ENCODE measurements at regions not wholly inside any gene's neighbourhood (a gene's known extent, or its start where the extent isn't known, plus 50 kb on each side); places are given as distances from the start of the nearest gene placed in this dataset.

- Histone ChIP-seq H3K36me3 (replicated peaks) (no peaks in the 10 kb centered on the region), H3K4me1 (no peaks in the 10 kb centered on the region; the same call in 1 of the 2 replicates), H3K9me3 (no peaks in the 10 kb centered on the region), H3K4me3 (no peak overlapping the region), H3K27me3 (ENCODE audit: low read depth) (no peaks in the 10 kb centered on the region)
- in situ Hi-C loops (cut with MboI; ENCODE audit: low sequenced_read_pairs), result loop anchor here (25.0 kb wide), 1 partner anchor 741 kb away; no protein-coding TSS in a partner anchor
- peak; percentile 69 to 75 for DNase-seq (ENCODE audit: low spot score in 2 of 2)
Measured at GRCh38 chr4:83771113-83771705, 235.3 kb downstream of the GPAT3 start.

- in situ Hi-C loops (cut with MboI; ENCODE audit: low sequenced_read_pairs), result loop anchor here (25.0 kb wide), 1 partner anchor 744 kb away; no protein-coding TSS in a partner anchor
- Histone ChIP-seq H3K4me1 (no peaks in the 10 kb centered on the region; the same call in 1 of the 2 replicates), H3K4me3 (no peak overlapping the region), H3K36me3 (replicated peaks) (no peaks in the 10 kb centered on the region), H3K27me3 (ENCODE audit: low read depth) (no peaks in the 10 kb centered on the region), H3K9me3 (no peaks in the 10 kb centered on the region)
- no peak for DNase-seq (ENCODE audit: low spot score in 2 of 2)
Measured at GRCh38 chr4:83768146-83768545, 232.2 kb downstream of the GPAT3 start.

GRCh38 chr4:83767067-83767466 is 231.2 kb downstream of the GPAT3 start:
- peak in 1 of 2 experiments; percentile 11 for DNase-seq (ENCODE audit: low spot score in 2 of 2)
- Histone ChIP-seq H3K9me3 (no peaks in the 10 kb centered on the region), H3K27me3 (ENCODE audit: low read depth) (no peaks in the 10 kb centered on the region), H3K36me3 (replicated peaks) (no peaks in the 10 kb centered on the region), H3K4me3 (no peak overlapping the region), H3K4me1 (no peaks in the 10 kb centered on the region; the same call in 1 of the 2 replicates)
- in situ Hi-C loops (cut with MboI; ENCODE audit: low sequenced_read_pairs), result loop anchor here (25.0 kb wide), 1 partner anchor 745 kb away; no protein-coding TSS in a partner anchor

GRCh38 chr4:83759611-83760010 is 223.7 kb downstream of the GPAT3 start:
- no peak for DNase-seq (ENCODE audit: low spot score in 2 of 2)
- Histone ChIP-seq H3K27me3 (ENCODE audit: low read depth) (0 out of 2 replicates have a peak, but pooled peaks cover 3% of the 10 kb centered on the region), H3K36me3 (replicated peaks) (no peaks in the 10 kb centered on the region), H3K9me3 (no peaks in the 10 kb centered on the region), H3K4me1 (no peaks in the 10 kb centered on the region), H3K4me3 (no peak overlapping the region)
- in situ Hi-C loops (cut with MboI; ENCODE audit: low sequenced_read_pairs), result loop anchor here (25.0 kb wide), 1 partner anchor 753 kb away; no protein-coding TSS in a partner anchor

GRCh38 chr4:83758285-83758684 is 222.4 kb downstream of the GPAT3 start:
- in situ Hi-C loops (cut with MboI; ENCODE audit: low sequenced_read_pairs), result loop anchor here (25.0 kb wide), 1 partner anchor 754 kb away; no protein-coding TSS in a partner anchor
- 0 out of 2 replicates have a peak, but pooled peaks cover 3% of the 10 kb centered on the region for H3K27me3 ChIP-seq (ENCODE audit: low read depth)
- no peak for DNase-seq (ENCODE audit: low spot score in 2 of 2)

GRCh38 chr4:83757121-83757621 is 221.3 kb downstream of the GPAT3 start:
- in situ Hi-C loops (cut with MboI; ENCODE audit: low sequenced_read_pairs), result loop anchor here (25.0 kb wide), 1 partner anchor 755 kb away; no protein-coding TSS in a partner anchor
- Histone ChIP-seq H3K9me3 (no peaks in the 10 kb centered on the region), H3K27me3 (ENCODE audit: low read depth) (0 out of 2 replicates have a peak, but pooled peaks cover 3% of the 10 kb centered on the region), H3K36me3 (replicated peaks) (no peaks in the 10 kb centered on the region), H3K4me1 (no peaks in the 10 kb centered on the region), H3K4me3 (no peak overlapping the region)
- no peak for DNase-seq (ENCODE audit: low spot score in 2 of 2)

More at GRCh38 chr4:83758285-83758684, 222.4 kb downstream of the GPAT3 start:
- no peaks in the 10 kb centered on the region for H3K4me1 ChIP-seq
- no peaks in the 10 kb centered on the region for H3K9me3 ChIP-seq
- H3K4me3 ChIP-seq, result no peak overlapping the region
- H3K36me3 ChIP-seq (replicated peaks), result no peaks in the 10 kb centered on the region

- Histone ChIP-seq H3K4me3 (no peak overlapping the region), H3K36me3 (replicated peaks) (no peaks in the 10 kb centered on the region), H3K9me3 (no peaks in the 10 kb centered on the region), H3K4me1 (no peaks in the 10 kb centered on the region), H3K27me3 (ENCODE audit: low read depth) (0 out of 2 replicates have a peak, but pooled peaks cover 3% of the 10 kb centered on the region)
- in situ Hi-C loops (cut with MboI; ENCODE audit: low sequenced_read_pairs), result loop anchor here (25.0 kb wide), 1 partner anchor 759 kb away; no protein-coding TSS in a partner anchor
- no peak for DNase-seq (ENCODE audit: low spot score in 2 of 2)
Measured at GRCh38 chr4:83753260-83753659, 217.4 kb downstream of the GPAT3 start.

GRCh38 chr4:83751336-83751949 is 215.5 kb downstream of the GPAT3 start:
- DNase-seq (ENCODE audit: low spot score in 2 of 2), result no peak
- no peaks in the 10 kb centered on the region for H3K4me1 ChIP-seq
- H3K36me3 ChIP-seq (replicated peaks), result no peaks in the 10 kb centered on the region
- H3K4me3 ChIP-seq, result no peak overlapping the region
- no peaks in the 10 kb centered on the region for H3K9me3 ChIP-seq
- H3K27me3 ChIP-seq (ENCODE audit: low read depth), result 0 out of 2 replicates have a peak, but pooled peaks cover 3% of the 10 kb centered on the region
- in situ Hi-C loops (cut with MboI; ENCODE audit: low sequenced_read_pairs), result loop anchor here (25.0 kb wide), 1 partner anchor 761 kb away; no protein-coding TSS in a partner anchor

GRCh38 chr4:83748711-83749110 is 212.8 kb downstream of the GPAT3 start:
- H3K27me3 ChIP-seq (ENCODE audit: low read depth), result no peaks in the 10 kb centered on the region
- H3K4me3 ChIP-seq, result no peak overlapping the region
- DNase-seq (ENCODE audit: low spot score in 2 of 2), result no peak
- H3K4me1 ChIP-seq, result no peaks in the 10 kb centered on the region
- H3K36me3 ChIP-seq (replicated peaks), result no peaks in the 10 kb centered on the region
- H3K9me3 ChIP-seq, result no peaks in the 10 kb centered on the region
- in situ Hi-C loops (cut with MboI; ENCODE audit: low sequenced_read_pairs), result no loop called here

- H3K4me3 ChIP-seq, result no peak overlapping the region
- no peaks in the 10 kb centered on the region for H3K9me3 ChIP-seq
- no peaks in the 10 kb centered on the region for H3K36me3 ChIP-seq (replicated peaks)
- peaks cover 3% of the 10 kb centered on the region; the same call in 1 of the 2 replicates for H3K27me3 ChIP-seq (ENCODE audit: low read depth)
- H3K4me1 ChIP-seq, result peaks cover 13% of the 10 kb centered on the region
- in situ Hi-C loops (cut with MboI; ENCODE audit: low sequenced_read_pairs), result no loop called here
- no peak for DNase-seq (ENCODE audit: low spot score in 2 of 2)
Measured at GRCh38 chr4:83738895-83739294, 203.0 kb downstream of the GPAT3 start.

GRCh38 chr4:83734576-83734975 is 198.7 kb downstream of the GPAT3 start:
- no peak overlapping the region for H3K4me3 ChIP-seq
- no peaks in the 10 kb centered on the region for H3K36me3 ChIP-seq (replicated peaks)
- no peaks in the 10 kb centered on the region; the same call in 1 of the 2 replicates for H3K4me1 ChIP-seq
- no peaks in the 10 kb centered on the region for H3K9me3 ChIP-seq
- no peak for DNase-seq (ENCODE audit: low spot score in 2 of 2)
- H3K27me3 ChIP-seq (ENCODE audit: low read depth), result peaks cover 3% of the 10 kb centered on the region; the same call in 1 of the 2 replicates
- in situ Hi-C loops (cut with MboI; ENCODE audit: low sequenced_read_pairs), result no loop called here

- H3K4me1 ChIP-seq, result no peaks in the 10 kb centered on the region; the same call in 1 of the 2 replicates
- no peaks in the 10 kb centered on the region for H3K36me3 ChIP-seq (replicated peaks)
- no peaks in the 10 kb centered on the region for H3K9me3 ChIP-seq
- in situ Hi-C loops (cut with MboI; ENCODE audit: low sequenced_read_pairs), result no loop called here
- no peak overlapping the region for H3K4me3 ChIP-seq
- DNase-seq (ENCODE audit: low spot score in 2 of 2), result peak in 1 of 2 experiments; percentile 61
- H3K27me3 ChIP-seq (ENCODE audit: low read depth), result peaks cover 3% of the 10 kb centered on the region; the same call in 1 of the 2 replicates
Measured at GRCh38 chr4:83732114-83732635, 196.3 kb downstream of the GPAT3 start.

GRCh38 chr4:83731609-83732008 is 195.7 kb downstream of the GPAT3 start:
- Histone ChIP-seq H3K9me3 (no peaks in the 10 kb centered on the region), H3K27me3 (ENCODE audit: low read depth) (peaks cover 3% of the 10 kb centered on the region; the same call in 1 of the 2 replicates), H3K36me3 (replicated peaks) (no peaks in the 10 kb centered on the region), H3K4me3 (no peak overlapping the region), H3K4me1 (no peaks in the 10 kb centered on the region; the same call in 1 of the 2 replicates)
- DNase-seq (ENCODE audit: low spot score in 2 of 2), result no peak
- in situ Hi-C loops (cut with MboI; ENCODE audit: low sequenced_read_pairs), result no loop called here
